Body of pancreas (tissue), 4 donors: ENCODE measurements at regions not wholly inside any gene's neighbourhood (a gene's known extent, or its start where the extent isn't known, plus 50 kb on each side); places are given as distances from the start of the nearest gene placed in this dataset.

Experiments used
- ATAC-seq: fragments of 150-250 bp; one replicate; pipeline ENCODE4 v1.9.1; 2016
- DNase-seq, 4 donors: peaks; one replicate each; pipeline ENCODE4 v3.0.0-alpha.2; 2019
- H3K27ac ChIP-seq, 4 donors: fragments of 200-600 bp; sonication (generic); 1 replicate in 3 of 4; 2 replicates in 1 of 4; pipeline versions ENCODE4 v1.5.1 to v1.6.1; 2016 to 2019; ENCODE audit warnings: mild to moderate bottlenecking in 1 of 4, mixed read lengths in 1 of 4, moderate library complexity in 1 of 4
- H3K27me3 ChIP-seq, 2 donors: fragments of 200-600 bp; sonication (generic); one replicate each; pipeline ENCODE4 v1.6.0; 2016; ENCODE audit warnings: mild to moderate bottlenecking in 1 of 2
- H3K36me3 ChIP-seq, 2 donors: fragments of 200-600 bp; sonication (generic); replicated peaks in 1 of 2; 2 replicates each; pipeline ENCODE4 v1.5.1; 2016; ENCODE audit warnings: low read depth in 2 of 2; ENCODE audit not compliant: insufficient read depth in 1 of 2
- H3K4me1 ChIP-seq: fragments of 200-600 bp; sonication (generic); one replicate; pipeline ENCODE4 v1.6.0; 2016
- H3K4me3 ChIP-seq, 2 donors: fragments of 200-600 bp; sonication (generic); 1 replicate in 1 of 2; 2 replicates in 1 of 2; pipeline ENCODE4 v1.5.1; 2016 to 2019
- H3K9me3 ChIP-seq, 3 donors: fragments of 200-600 bp; sonication (generic); 1 replicate in 2 of 3; 2 replicates in 1 of 3; pipeline ENCODE4 v1.5.1; 2016
- CTCF ChIP-seq, 7 experiments: fragments of 450-650 bp in 4 of 7; fragments of 200-600 bp in 3 of 7; sonication (generic) in 3 of 7; IDR thresholded peaks; one replicate each; pipeline ENCODE4 v1.5.1; 2016 to 2019; ENCODE audit warnings: antibody characterized with exemption in 7 of 7
- POLR2A ChIP-seq, 3 donors: fragments of 450-650 bp; IDR thresholded peaks; one replicate each; pipeline ENCODE4 v1.6.1; 2016; ENCODE audit warnings: antibody characterized with exemption in 3 of 3, mild to moderate bottlenecking in 2 of 3
- WGBS, 2 donors: methylation state at CpG; one replicate each; pipeline ENCODE4 v1.1.5; 2017; 5-methylcytosine and 5-hydroxymethylcytosine counted together
- intact Hi-C: fragments of 100-400 bp; cut with DNase I; formaldehyde crosslinking; loops from one replicate; pipeline ENCODE4 v1.15.1; 2023

- Histone ChIP-seq H3K27me3 (no peaks in the 10 kb centered on the region), H3K4me1 (no peaks in the 10 kb centered on the region), H3K27ac (no peak overlapping the region), H3K4me3 (no peak overlapping the region), H3K36me3 (no peaks in the 10 kb centered on the region), H3K9me3 (no peaks in the 10 kb centered on the region)
- DNase-seq (no peak), ATAC-seq (no peak)
- TF ChIP-seq CTCF (IDR thresholded peaks at IDR 0.05) = no peak
- WGBS, 2 donors = 32 to 36% methylated on average over 2 of the region's 2 CpGs
- intact Hi-C loops = no loop called here
Measured at GRCh38 chr5:105146867-105147266, 1584.3 kb upstream of the NUDT12 start.

GRCh38 chr5:105145152-105145551 lies 1582.6 kb upstream of the NUDT12 start:
- Histone ChIP-seq H3K27me3 (no peaks in the 10 kb centered on the region), H3K4me3 (no peak overlapping the region), H3K36me3 (no peaks in the 10 kb centered on the region), H3K27ac (no peak overlapping the region), H3K9me3 (no peaks in the 10 kb centered on the region), H3K4me1 (no peaks in the 10 kb centered on the region)
- 89 to 90% methylated on average over 8 of the region's 8 CpGs for WGBS, 2 donors
- intact Hi-C loops = no loop called here
- DNase-seq (no peak), ATAC-seq (no peak)
- no peak for TF ChIP-seq CTCF (IDR thresholded peaks at IDR 0.05)
- TF ChIP-seq POLR2A (IDR thresholded peaks at IDR 0.05) = no peak

DNA sequence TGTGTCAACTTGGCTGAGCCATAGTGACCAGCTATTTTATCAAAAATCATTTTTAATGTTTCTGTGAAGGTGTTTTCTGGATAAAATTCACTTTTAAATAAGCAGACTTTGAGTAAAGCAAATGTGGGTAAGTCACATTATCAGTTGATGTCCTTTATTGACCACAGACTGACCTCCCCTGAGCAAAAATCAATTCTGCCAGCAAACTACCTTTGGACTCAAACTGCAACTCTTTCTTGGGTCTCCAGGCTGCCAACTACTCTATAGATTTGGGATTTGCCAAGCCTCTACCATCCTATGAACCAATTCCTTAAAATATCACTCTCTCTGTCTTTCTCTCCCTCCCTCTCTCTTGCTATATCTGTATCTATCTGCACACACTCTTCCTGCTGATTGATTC lies 1571.7 kb upstream of the NUDT12 start:
- intact Hi-C loops = no loop called here
- H3K27me3 ChIP-seq = no peaks in the 10 kb centered on the region
- no peaks in the 10 kb centered on the region for H3K4me1 ChIP-seq
- H3K27ac ChIP-seq = no peak overlapping the region
- no peaks in the 10 kb centered on the region for H3K36me3 ChIP-seq
- TF ChIP-seq POLR2A (IDR thresholded peaks at IDR 0.05) (no peak), CTCF (IDR thresholded peaks at IDR 0.05) (no peak)
- ATAC-seq = no peak
- no peak for DNase-seq
- no peaks in the 10 kb centered on the region for H3K9me3 ChIP-seq
- H3K4me3 ChIP-seq = no peak overlapping the region

- no peak overlapping the region for H3K4me3 ChIP-seq
- H3K36me3 ChIP-seq = no peaks in the 10 kb centered on the region
- intact Hi-C loops = no loop called here
- no peaks in the 10 kb centered on the region for H3K27me3 ChIP-seq
- DNase-seq = no peak
- no peak for ATAC-seq
- H3K4me1 ChIP-seq = no peaks in the 10 kb centered on the region
- no peak for TF ChIP-seq CTCF (IDR thresholded peaks at IDR 0.05)
- TF ChIP-seq POLR2A (IDR thresholded peaks at IDR 0.05) = no peak
- WGBS, 2 donors = 74 to 75% methylated on average over 3 of the region's 3 CpGs
- H3K27ac ChIP-seq = no peak overlapping the region
- H3K9me3 ChIP-seq = no peaks in the 10 kb centered on the region
Measured at GRCh38 chr5:105133087-105133486, 1570.5 kb upstream of the NUDT12 start.

DNA sequence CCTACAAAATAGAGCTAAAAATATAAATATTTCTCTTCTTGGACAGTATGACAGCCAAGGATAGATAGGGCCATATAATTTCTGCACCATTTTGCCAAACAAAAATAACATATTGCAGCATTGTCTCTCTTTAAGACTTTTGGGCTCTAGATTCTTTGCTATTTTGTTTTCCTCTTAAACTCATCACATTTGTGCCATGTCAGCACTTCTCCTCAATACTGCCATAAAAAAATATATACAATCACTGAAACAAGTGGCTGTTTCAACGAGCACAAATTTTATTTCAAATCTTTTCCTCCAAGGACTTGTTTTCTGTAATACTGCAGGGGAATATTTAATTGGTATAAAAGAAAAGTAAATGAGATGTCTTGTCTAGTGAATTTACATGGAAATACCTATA lies 1570.0 kb upstream of the NUDT12 start:
- no peaks in the 10 kb centered on the region for H3K4me1 ChIP-seq
- ATAC-seq (no peak), DNase-seq (no peak)
- no peak overlapping the region for H3K27ac ChIP-seq
- 54 to 71% methylated on average over 1 of the region's 1 CpG for WGBS, 2 donors
- no peaks in the 10 kb centered on the region for H3K36me3 ChIP-seq
- no peak overlapping the region for H3K4me3 ChIP-seq
- no peaks in the 10 kb centered on the region for H3K27me3 ChIP-seq
- no peak for TF ChIP-seq CTCF (IDR thresholded peaks at IDR 0.05)
- TF ChIP-seq POLR2A (IDR thresholded peaks at IDR 0.05) = no peak
- intact Hi-C loops = no loop called here
- no peaks in the 10 kb centered on the region for H3K9me3 ChIP-seq
